GM12891 (cell line): ENCODE measurements at regions not wholly inside any gene's neighbourhood (a gene's known extent, or its start where the extent isn't known, plus 50 kb on each side); places are given as distances from the start of the nearest gene placed in this dataset.

Experiments
- POLR2A ChIP-seq: IDR thresholded peaks from 2 replicates; pipeline ENCODE4 v1.6.1; 2011; ENCODE audit warnings: low read depth, low read length, control low read depth
- POLR2AphosphoS5 ChIP-seq: IDR thresholded peaks from 2 replicates; pipeline ENCODE4 v1.6.1; 2011; ENCODE audit warnings: low read depth, low read length, control low read depth

DNA sequence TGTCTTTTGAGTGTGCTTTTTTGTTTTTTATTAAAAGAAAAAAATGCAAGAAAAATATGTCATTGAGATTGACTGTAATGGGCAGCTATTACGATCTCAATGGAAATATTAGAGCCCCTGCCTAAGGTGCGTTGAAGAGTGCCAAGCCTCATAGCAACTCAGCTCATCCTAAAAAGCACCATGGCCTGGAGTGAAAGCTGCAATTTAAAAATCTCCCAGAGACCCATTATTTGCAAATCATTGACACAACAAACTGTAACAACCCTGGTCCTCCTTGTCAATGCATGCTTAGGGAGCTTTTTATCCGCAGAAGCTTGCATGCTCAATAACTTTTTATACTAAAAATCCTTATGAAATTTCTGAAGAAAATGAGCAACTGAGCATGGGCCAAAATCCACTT is 954.5 kb downstream of the ADGRL2 start:
- TF ChIP-seq POLR2AphosphoS5 (no peak), POLR2A (no peak)
